Natural killer cell (primary cell): ENCODE measurements at regions not wholly inside any gene's neighbourhood (a gene's known extent, or its start where the extent isn't known, plus 50 kb on each side); places are given as distances from the start of the nearest gene placed in this dataset.

Source experiments
- ATAC-seq, 3 donors: fragments of 150-1000 bp in 2 of 3; fragments of 200-7000 bp in 1 of 3; cut with Tn5 transposase; 1 replicate in 1 of 3; 2 replicates in 2 of 3; pipeline ENCODE4 v1.10.0; 2021; ENCODE audit warnings: mild to moderate bottlenecking in 2 of 3, moderate library complexity in 2 of 3
- DNase-seq, 2 donors: peaks; one replicate each; pipeline versions ENCODE4 v3.0.0 to v3.0.0-alpha.2; 2013 to 2021; ENCODE audit warnings: mixed read lengths in 1 of 2
- H3K27ac ChIP-seq: one replicate; pipeline ENCODE4 v1.5.1; 2013; ENCODE audit warnings: mild to moderate bottlenecking, low read length
- H3K27me3 ChIP-seq: one replicate; pipeline ENCODE4 v1.6.1; 2013; ENCODE audit warnings: low read length; ENCODE audit not compliant: control insufficient read depth, insufficient read depth
- H3K36me3 ChIP-seq: one replicate; pipeline ENCODE4 v1.6.1; 2013; ENCODE audit warnings: low read length; ENCODE audit not compliant: control insufficient read depth, insufficient read depth
- H3K4me1 ChIP-seq: one replicate; pipeline ENCODE4 v1.6.1; 2013; ENCODE audit warnings: low read length; ENCODE audit not compliant: control insufficient read depth, insufficient read depth
- H3K4me3 ChIP-seq: one replicate; pipeline ENCODE4 v1.5.1; 2013; ENCODE audit warnings: low read length
- H3K9me3 ChIP-seq: one replicate; pipeline ENCODE4 v1.6.1; 2013; ENCODE audit warnings: low read length; ENCODE audit not compliant: control insufficient read depth, insufficient read depth
- H3K27ac Mint-ChIP-seq, 2 donors: one replicate each; pipeline ENCODE4 v1.8.0; 2022; ENCODE audit warnings: mild to moderate bottlenecking in 2 of 2, mixed read lengths in 2 of 2, moderate library complexity in 1 of 2
- H3K27me3 Mint-ChIP-seq, 2 donors: one replicate each; pipeline ENCODE4 v1.8.0; 2022; ENCODE audit warnings: low read depth in 2 of 2, mixed read lengths in 2 of 2
- H3K36me3 Mint-ChIP-seq: one replicate; pipeline ENCODE4 v1.8.0; 2022; ENCODE audit warnings: mixed read lengths
- H3K4me1 Mint-ChIP-seq, 2 donors: one replicate each; pipeline ENCODE4 v1.8.0; 2022; ENCODE audit warnings: mixed read lengths in 2 of 2
- H3K4me3 Mint-ChIP-seq: one replicate; pipeline ENCODE4 v1.8.0; 2022; ENCODE audit warnings: mild to moderate bottlenecking, moderate library complexity, mixed read lengths
- H3K9me3 Mint-ChIP-seq, 2 donors: one replicate each; pipeline ENCODE4 v1.8.0; 2022; ENCODE audit warnings: mixed read lengths in 2 of 2
- CTCF ChIP-seq: fragments of 200-600 bp; IDR thresholded peaks from one replicate; pipeline ENCODE4 v1.8.0; 2022; ENCODE audit warnings: antibody characterized with exemption
- WGBS: methylation state at CpG from one replicate; pipeline ENCODE4 v1.1.7; 2013; ENCODE audit warnings: missing lambda C conversion rate; ENCODE audit not compliant: insufficient coverage; 5-methylcytosine and 5-hydroxymethylcytosine counted together
- intact Hi-C: fragments of 100-400 bp; cut with micrococcal nuclease; formaldehyde crosslinking; loops from one replicate; pipeline ENCODE4 v1.14.2; 2022

- TF ChIP-seq CTCF: no peak
- 87% methylated on average over 6 of the region's 6 CpGs for WGBS
- H3K27ac Mint-ChIP-seq: no peak overlapping the region
- no peaks in the 10 kb centered on the region for H3K9me3 Mint-ChIP-seq
- peaks cover 14 to 66% of the 10 kb centered on the region in 2 donors for H3K27me3 Mint-ChIP-seq
- H3K4me3 Mint-ChIP-seq: no peak overlapping the region
- no peak for DNase-seq
- no peak overlapping the region for H3K27ac ChIP-seq
- H3K9me3 ChIP-seq: no peaks in the 10 kb centered on the region
- no peak for ATAC-seq
- H3K36me3 ChIP-seq: no peaks in the 10 kb centered on the region
- no peaks in the 10 kb centered on the region for H3K27me3 ChIP-seq
- H3K4me3 ChIP-seq: no peak overlapping the region
- no peaks in the 10 kb centered on the region for H3K4me1 ChIP-seq
- H3K36me3 Mint-ChIP-seq: no peaks in the 10 kb centered on the region
- intact Hi-C loops: no loop called here
- H3K4me1 Mint-ChIP-seq: no peaks in the 10 kb centered on the region
Observed at GRCh38 chr20:51182571-51182970, 159.7 kb upstream of the KCNG1 start.

- WGBS: 67% methylated on average over 2 of the region's 3 CpGs
- no peak for ATAC-seq
- H3K27me3 ChIP-seq: no peaks in the 10 kb centered on the region
Observed at GRCh38 chr20:51178153-51178552, 155.2 kb upstream of the KCNG1 start.

GRCh38 chr20:51176876-51177275 lies 154.0 kb upstream of the KCNG1 start:
- H3K27ac ChIP-seq: no peak overlapping the region
- no peaks in the 10 kb centered on the region for H3K4me1 Mint-ChIP-seq
- TF ChIP-seq CTCF: no peak
- H3K27me3 Mint-ChIP-seq: peaks cover 20 to 57% of the 10 kb centered on the region in 2 donors
- H3K9me3 ChIP-seq: no peaks in the 10 kb centered on the region
- intact Hi-C loops: no loop called here
- no peaks in the 10 kb centered on the region for H3K4me1 ChIP-seq
- no peak overlapping the region for H3K4me3 ChIP-seq
- DNase-seq (no peak), ATAC-seq (no peak)
- no peak overlapping the region for H3K4me3 Mint-ChIP-seq
- no peaks in the 10 kb centered on the region for H3K27me3 ChIP-seq
- WGBS: 22% methylated on average over 3 of the region's 3 CpGs
- H3K36me3 Mint-ChIP-seq: no peaks in the 10 kb centered on the region
- no peaks in the 10 kb centered on the region for H3K36me3 ChIP-seq
- H3K9me3 Mint-ChIP-seq: no peaks in the 10 kb centered on the region
- H3K27ac Mint-ChIP-seq: no peak overlapping the region

More at GRCh38 chr20:51178153-51178552, 155.2 kb upstream of the KCNG1 start:
- no peaks in the 10 kb centered on the region for H3K9me3 ChIP-seq
- no peaks in the 10 kb centered on the region for H3K36me3 ChIP-seq
- H3K4me1 Mint-ChIP-seq: no peaks in the 10 kb centered on the region
- H3K27ac Mint-ChIP-seq: no peak overlapping the region
- peaks cover 14 to 58% of the 10 kb centered on the region in 2 donors for H3K27me3 Mint-ChIP-seq
- DNase-seq: no peak
- no peak overlapping the region for H3K27ac ChIP-seq
- intact Hi-C loops: no loop called here
- no peak overlapping the region for H3K4me3 ChIP-seq
- no peak for TF ChIP-seq CTCF
- H3K4me3 Mint-ChIP-seq: no peak overlapping the region
- no peaks in the 10 kb centered on the region for H3K9me3 Mint-ChIP-seq
- no peaks in the 10 kb centered on the region for H3K36me3 Mint-ChIP-seq
- no peaks in the 10 kb centered on the region for H3K4me1 ChIP-seq

GRCh38 chr20:51176446-51176845 lies 153.5 kb upstream of the KCNG1 start:
- intact Hi-C loops: no loop called here
- Histone ChIP-seq H3K27me3 (no peaks in the 10 kb centered on the region), H3K9me3 (no peaks in the 10 kb centered on the region), H3K36me3 (no peaks in the 10 kb centered on the region), H3K27ac (no peak overlapping the region), H3K4me1 (no peaks in the 10 kb centered on the region), H3K4me3 (no peak overlapping the region)
- Mint-ChIP-seq H3K27ac (no peak overlapping the region), H3K36me3 (no peaks in the 10 kb centered on the region), H3K27me3 (peaks cover 17 to 53% of the 10 kb centered on the region in 2 donors), H3K4me1 (no peaks in the 10 kb centered on the region), H3K4me3 (no peak overlapping the region), H3K9me3 (no peaks in the 10 kb centered on the region)
- no peak for ATAC-seq
- TF ChIP-seq CTCF: no peak
- DNase-seq: no peak
- 82% methylated on average over 8 of the region's 8 CpGs for WGBS
